ENCODE measurements at regions not wholly inside any gene's neighbourhood (a gene's known extent, or its start where the extent isn't known, plus 50 kb on each side); places are given as distances from the start of the nearest gene placed in this dataset.

GRCh38 chr3:103644450-103644849, 1209.6 kb downstream of the ZPLD1 start:
- TF ChIP-seq CTCF (IDR thresholded peaks at IDR 0.05): no peak
- TF ChIP-seq POLR2A (IDR thresholded peaks at IDR 0.05): no peak

Measured in body of pancreas (tissue), 4 donors.